ENCODE measurements at regions not wholly inside any gene's neighbourhood (a gene's known extent, or its start where the extent isn't known, plus 50 kb on each side); places are given as distances from the start of the nearest gene placed in this dataset.
"Not testable (repeated sequence)": the region's sequence is repeated elsewhere in the genome, so short reads cannot be mapped to it uniquely, and the experiment has no call there.

DNA sequence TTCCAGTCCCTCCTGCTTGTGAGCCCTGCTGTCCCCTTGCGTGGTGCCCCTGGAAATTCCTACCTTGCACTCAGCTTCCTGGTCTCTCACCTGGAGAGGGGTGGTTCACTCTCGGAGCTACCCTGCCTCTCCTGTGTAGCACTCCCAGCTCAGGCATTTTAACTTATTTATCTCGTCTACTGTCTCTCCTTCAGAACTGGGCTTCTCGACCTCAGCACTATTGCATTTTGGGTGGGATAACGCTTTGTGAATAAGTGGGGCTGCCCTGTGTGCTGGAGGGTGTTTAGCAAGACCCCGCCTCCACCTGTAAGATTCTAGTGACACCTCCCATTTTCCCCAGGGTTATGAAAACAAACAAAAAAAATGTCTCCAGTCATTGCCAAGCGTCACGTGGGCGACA, 56.0 kb upstream of the SORCS2 start:
- no peak for ATAC-seq (ENCODE audit: poor library complexity)
- Histone ChIP-seq H3K27ac (ENCODE audit: low read depth in 1 of 2, low read length in 2 of 2) (no peak overlapping the region), H3K27me3 (ENCODE audit: control insufficient read depth in 1 of 2, insufficient read depth in 2 of 2, low read length in 2 of 2) (peaks cover 0 to 2% of the 10 kb centered on the region in 2 experiments), H3K9me3 (ENCODE audit: control insufficient read depth in 1 of 2, insufficient read depth in 1 of 2, low read length in 2 of 2) (peaks cover 0 to 15% of the 10 kb centered on the region in 2 experiments), H3K36me3 (ENCODE audit: insufficient read depth, low read length) (no peaks in the 10 kb centered on the region), H3K4me1 (ENCODE audit: insufficient read depth, low read length) (peaks cover 4% of the 10 kb centered on the region), H3K4me3 (ENCODE audit: low read length) (no peak overlapping the region)
- DNase-seq: no peak
- Mint-ChIP-seq H3K27me3 (peaks cover 5% of the 10 kb centered on the region), H3K27ac (no peak overlapping the region), H3K4me3 (no peak overlapping the region), H3K36me3 (ENCODE audit: low read depth) (no peaks in the 10 kb centered on the region), H3K9me3 (no peaks in the 10 kb centered on the region), H3K4me1 (ENCODE audit: low read depth) (peaks cover 4% of the 10 kb centered on the region)
- TF ChIP-seq, protein P1, sequence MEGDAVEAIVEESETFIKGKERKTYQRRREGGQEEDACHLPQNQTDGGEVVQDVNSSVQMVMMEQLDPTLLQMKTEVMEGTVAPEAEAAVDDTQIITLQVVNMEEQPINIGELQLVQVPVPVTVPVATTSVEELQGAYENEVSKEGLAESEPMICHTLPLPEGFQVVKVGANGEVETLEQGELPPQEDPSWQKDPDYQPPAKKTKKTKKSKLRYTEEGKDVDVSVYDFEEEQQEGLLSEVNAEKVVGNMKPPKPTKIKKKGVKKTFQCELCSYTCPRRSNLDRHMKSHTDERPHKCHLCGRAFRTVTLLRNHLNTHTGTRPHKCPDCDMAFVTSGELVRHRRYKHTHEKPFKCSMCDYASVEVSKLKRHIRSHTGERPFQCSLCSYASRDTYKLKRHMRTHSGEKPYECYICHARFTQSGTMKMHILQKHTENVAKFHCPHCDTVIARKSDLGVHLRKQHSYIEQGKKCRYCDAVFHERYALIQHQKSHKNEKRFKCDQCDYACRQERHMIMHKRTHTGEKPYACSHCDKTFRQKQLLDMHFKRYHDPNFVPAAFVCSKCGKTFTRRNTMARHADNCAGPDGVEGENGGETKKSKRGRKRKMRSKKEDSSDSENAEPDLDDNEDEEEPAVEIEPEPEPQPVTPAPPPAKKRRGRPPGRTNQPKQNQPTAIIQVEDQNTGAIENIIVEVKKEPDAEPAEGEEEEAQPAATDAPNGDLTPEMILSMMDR (IDR thresholded peaks at IDR 0.05): no peak
- CTCF ChIA-PET: no interaction called here
- intact Hi-C loops (cut with DNase I, micrococcal nuclease): no loop called here
- POLR2A ChIA-PET: no interaction called here

DNA sequence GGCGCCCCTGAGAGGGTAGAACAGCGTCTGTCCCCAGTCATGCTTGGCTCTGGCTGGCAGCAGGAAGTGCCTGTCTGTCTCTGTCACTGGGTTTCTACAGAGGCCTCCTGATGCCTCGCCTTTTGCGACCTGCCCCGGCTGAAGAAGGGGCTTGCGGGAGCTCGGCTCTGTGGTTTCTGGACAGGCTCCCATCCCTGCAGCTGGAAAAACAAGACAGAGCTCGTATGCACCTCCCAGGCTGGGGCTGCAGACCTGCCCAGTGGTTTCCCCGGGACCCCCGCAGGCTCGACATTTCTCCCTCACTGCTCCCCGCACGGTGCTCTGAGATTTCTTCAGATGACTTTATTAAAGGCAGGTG, 57.0 kb upstream of the SORCS2 start:
- intact Hi-C loops (cut with DNase I, micrococcal nuclease): no loop called here
- TF ChIP-seq, protein P1 (IDR thresholded peaks at IDR 0.05): no peak
- ATAC-seq (ENCODE audit: poor library complexity): no peak
- H3K27me3 Mint-ChIP-seq: peaks cover 4% of the 10 kb centered on the region
- H3K27ac Mint-ChIP-seq: no peak overlapping the region
- no peaks in the 10 kb centered on the region for H3K36me3 Mint-ChIP-seq (ENCODE audit: low read depth)
- H3K4me1 ChIP-seq (ENCODE audit: insufficient read depth, low read length): peaks cover 4% of the 10 kb centered on the region
- ChIA-PET CTCF (no interaction called here), POLR2A (no interaction called here)
- DNase-seq: no peak
- peaks cover 0 to 9% of the 10 kb centered on the region in 2 experiments for H3K9me3 ChIP-seq (ENCODE audit: control insufficient read depth in 1 of 2, insufficient read depth in 1 of 2, low read length in 2 of 2)
- no peak overlapping the region for H3K27ac ChIP-seq (ENCODE audit: low read depth in 1 of 2, low read length in 2 of 2)
- peaks cover 4% of the 10 kb centered on the region for H3K4me1 Mint-ChIP-seq (ENCODE audit: low read depth)
- no peaks in the 10 kb centered on the region for H3K36me3 ChIP-seq (ENCODE audit: insufficient read depth, low read length)
- H3K27me3 ChIP-seq (ENCODE audit: control insufficient read depth in 1 of 2, insufficient read depth in 2 of 2, low read length in 2 of 2): peaks cover 0 to 1% of the 10 kb centered on the region in 2 experiments
- H3K4me3 Mint-ChIP-seq: no peak overlapping the region
- no peak overlapping the region for H3K4me3 ChIP-seq (ENCODE audit: low read length)
- H3K9me3 Mint-ChIP-seq: no peaks in the 10 kb centered on the region

DNA sequence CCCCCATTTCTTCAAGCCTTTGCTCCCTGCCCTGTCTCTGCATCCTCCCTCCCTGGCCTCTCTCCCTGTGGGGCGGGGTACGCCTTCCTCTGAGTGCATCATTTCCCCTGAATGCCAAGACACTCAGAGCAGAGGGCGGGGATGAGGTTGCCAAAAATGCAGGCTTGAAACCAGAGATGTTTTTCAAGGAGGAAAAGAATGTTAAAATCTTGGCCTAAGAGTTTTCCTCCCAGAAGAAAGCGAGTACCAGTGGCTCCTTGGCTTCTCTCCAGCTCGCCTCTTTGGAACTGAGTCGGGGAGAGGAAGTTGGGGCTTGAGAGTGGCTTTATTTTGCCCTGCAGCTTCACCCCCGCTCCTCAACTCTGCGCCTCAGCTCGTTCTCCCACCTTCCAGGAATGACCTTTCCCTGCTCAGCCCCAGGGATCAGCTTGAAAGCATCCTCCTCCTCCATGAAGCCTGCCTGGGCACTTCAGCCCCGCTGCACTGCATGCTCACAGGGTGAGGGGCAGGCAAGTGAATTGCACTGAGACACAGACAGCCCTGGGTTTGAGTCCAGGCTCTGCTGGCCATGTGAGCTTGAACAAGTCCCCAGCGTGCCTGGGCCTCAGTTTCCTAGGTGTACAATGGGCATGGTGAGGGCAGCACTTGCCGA, 57.5 kb upstream of the SORCS2 start:
- Histone ChIP-seq H3K9me3 (ENCODE audit: control insufficient read depth in 1 of 2, insufficient read depth in 1 of 2, low read length in 2 of 2) (peaks cover 0 to 9% of the 10 kb centered on the region in 2 experiments), H3K4me1 (ENCODE audit: insufficient read depth, low read length) (peaks cover 4% of the 10 kb centered on the region), H3K27me3 (ENCODE audit: control insufficient read depth in 1 of 2, insufficient read depth in 2 of 2, low read length in 2 of 2) (no peaks in the 10 kb centered on the region), H3K36me3 (ENCODE audit: insufficient read depth, low read length) (no peaks in the 10 kb centered on the region), H3K27ac (ENCODE audit: low read depth in 1 of 2, low read length in 2 of 2) (no peak overlapping the region), H3K4me3 (ENCODE audit: low read length) (no peak overlapping the region)
- H3K27me3 Mint-ChIP-seq: no peaks in the 10 kb centered on the region
- DNase-seq (no peak), ATAC-seq (ENCODE audit: poor library complexity) (no peak)
- CTCF ChIA-PET: interaction anchor here (0.6 kb wide), 1 partner anchor 38 kb away, joined by 3 read pairs; no protein-coding TSS in a partner anchor
- H3K4me1 Mint-ChIP-seq (ENCODE audit: low read depth): peaks cover 4% of the 10 kb centered on the region
- H3K36me3 Mint-ChIP-seq (ENCODE audit: low read depth): no peaks in the 10 kb centered on the region
- TF ChIP-seq, protein P1 (IDR thresholded peaks at IDR 0.05): no peak
- no peak overlapping the region for H3K4me3 Mint-ChIP-seq
- intact Hi-C loops (cut with DNase I, micrococcal nuclease): no loop called here
- POLR2A ChIA-PET: no interaction called here
- H3K27ac Mint-ChIP-seq: no peak overlapping the region
- no peaks in the 10 kb centered on the region for H3K9me3 Mint-ChIP-seq

DNA sequence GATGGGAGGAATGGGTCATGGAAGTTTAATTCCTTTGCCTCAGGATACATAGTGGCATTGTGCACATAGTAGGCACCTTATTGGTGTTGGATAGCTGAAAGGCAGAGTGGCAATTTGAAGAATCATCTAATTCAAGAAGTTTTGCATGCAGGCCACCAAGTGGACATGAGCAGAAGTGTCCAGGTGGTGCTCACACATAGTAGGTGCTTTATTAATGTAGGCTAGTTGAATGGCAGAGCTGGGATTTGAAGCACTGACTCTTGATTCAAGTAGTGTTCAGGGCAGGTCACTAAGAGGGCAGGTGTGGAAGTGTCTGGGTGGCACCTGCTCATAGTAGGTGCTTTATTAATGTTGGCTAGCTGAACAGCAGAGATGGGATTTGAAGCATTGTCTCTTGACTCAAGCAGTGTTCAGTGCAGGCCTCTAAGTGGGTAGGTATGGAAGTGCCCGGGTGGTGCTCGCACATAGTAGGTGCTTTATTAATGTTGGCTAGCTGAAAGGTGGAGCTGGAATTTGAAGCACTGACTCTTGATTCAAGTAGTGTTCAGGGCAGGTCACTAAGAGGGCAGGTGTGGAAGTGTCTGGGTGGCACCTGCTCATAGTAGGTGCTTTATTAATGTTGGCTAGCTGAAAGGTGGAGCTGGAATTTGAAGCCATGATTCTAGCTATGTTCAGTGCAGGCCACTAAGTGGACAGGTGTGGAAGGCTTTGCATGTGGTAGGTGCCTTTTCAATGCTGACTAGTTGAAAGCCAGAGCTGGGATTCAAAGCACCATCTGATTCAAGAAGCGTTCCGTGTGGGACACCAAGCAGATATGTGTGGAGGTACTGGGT, 58.3 kb upstream of the SORCS2 start:
- H3K4me1 Mint-ChIP-seq (ENCODE audit: low read depth); H3K4me3 Mint-ChIP-seq; H3K27me3 ChIP-seq (ENCODE audit: control insufficient read depth in 1 of 2, insufficient read depth in 2 of 2, low read length in 2 of 2); H3K36me3 Mint-ChIP-seq (ENCODE audit: low read depth); H3K9me3 ChIP-seq (ENCODE audit: control insufficient read depth in 1 of 2, insufficient read depth in 1 of 2, low read length in 2 of 2); DNase-seq; ATAC-seq (ENCODE audit: poor library complexity); H3K27ac ChIP-seq (ENCODE audit: low read depth in 1 of 2, low read length in 2 of 2); H3K27ac Mint-ChIP-seq; H3K9me3 Mint-ChIP-seq; H3K4me1 ChIP-seq (ENCODE audit: insufficient read depth, low read length); POLR2A ChIA-PET; H3K36me3 ChIP-seq (ENCODE audit: insufficient read depth, low read length); H3K4me3 ChIP-seq (ENCODE audit: low read length); intact Hi-C loops (cut with DNase I, micrococcal nuclease); H3K27me3 Mint-ChIP-seq: not testable (repeated sequence)
- CTCF ChIA-PET: interaction anchor here (0.6 kb wide), 1 partner anchor 39 kb away, joined by 3 read pairs; no protein-coding TSS in a partner anchor

Measured in CD4-positive, alpha-beta T cell (primary cell).